Thyroid gland (tissue), 4 donors: ENCODE measurements at regions not wholly inside any gene's neighbourhood (a gene's known extent, or its start where the extent isn't known, plus 50 kb on each side); places are given as distances from the start of the nearest gene placed in this dataset.

ENCODE experiments used
- DNase-seq, 2 donors: peaks; one replicate each; pipeline ENCODE4 v3.0.0-alpha.2; 2019
- H3K27ac ChIP-seq, 3 donors: fragments of 200-600 bp; sonication (generic); 1 replicate in 2 of 3; 2 replicates in 1 of 3; pipeline ENCODE4 v1.5.1; 2016 to 2019; ENCODE audit warnings: mild to moderate bottlenecking in 1 of 3, moderate library complexity in 1 of 3
- H3K27me3 ChIP-seq: fragments of 200-600 bp; sonication (generic); one replicate; pipeline ENCODE4 v1.5.1; 2019
- H3K36me3 ChIP-seq, 2 donors: fragments of 200-600 bp; sonication (generic); one replicate each; pipeline ENCODE4 v1.5.1; 2016 to 2019
- H3K4me1 ChIP-seq, 2 donors: fragments of 200-600 bp; sonication (generic); one replicate each; pipeline ENCODE4 v1.5.1; 2017 to 2019
- H3K4me3 ChIP-seq, 3 donors: fragments of 200-600 bp; sonication (generic); replicated peaks in 1 of 3; 1 replicate in 2 of 3; 2 replicates in 1 of 3; pipeline ENCODE4 v1.5.1; 2016; ENCODE audit warnings: mild to moderate bottlenecking in 1 of 3
- H3K9me3 ChIP-seq: fragments of 200-600 bp; sonication (generic); one replicate; pipeline ENCODE4 v1.5.1; 2017
- POLR2A ChIP-seq, 2 donors: fragments of 450-650 bp; IDR thresholded peaks; one replicate each; pipeline ENCODE4 v1.6.1; 2017; ENCODE audit warnings: antibody characterized with exemption in 2 of 2, mild to moderate bottlenecking in 2 of 2, moderate library complexity in 1 of 2
- WGBS, 2 donors: methylation state at CpG; one replicate each; pipeline ENCODE4 v1.1.5; 2017; 5-methylcytosine and 5-hydroxymethylcytosine counted together
- intact Hi-C: fragments of 100-400 bp; cut with DNase I; formaldehyde crosslinking; loops from one replicate; pipeline ENCODE4 v1.15.1; 2023
- TF ChIP-seq, protein P1 (sequence below), 6 experiments: fragments of 200-600 bp in 3 of 6; fragments of 450-650 bp in 3 of 6; sonication (generic) in 3 of 6; IDR thresholded peaks; one replicate each; pipeline ENCODE4 v1.5.1; 2016 to 2019; ENCODE audit warnings: antibody characterized with exemption in 6 of 6, mild to moderate bottlenecking in 2 of 6, inconsistent platforms in 1 of 6, moderate library complexity in 1 of 6

- H3K27ac ChIP-seq, result no peak overlapping the region
- H3K4me3 ChIP-seq, result no peak overlapping the region
- H3K27me3 ChIP-seq, result no peaks in the 10 kb centered on the region
- no peak for TF ChIP-seq POLR2A (IDR thresholded peaks at IDR 0.05)
- TF ChIP-seq, protein P1, sequence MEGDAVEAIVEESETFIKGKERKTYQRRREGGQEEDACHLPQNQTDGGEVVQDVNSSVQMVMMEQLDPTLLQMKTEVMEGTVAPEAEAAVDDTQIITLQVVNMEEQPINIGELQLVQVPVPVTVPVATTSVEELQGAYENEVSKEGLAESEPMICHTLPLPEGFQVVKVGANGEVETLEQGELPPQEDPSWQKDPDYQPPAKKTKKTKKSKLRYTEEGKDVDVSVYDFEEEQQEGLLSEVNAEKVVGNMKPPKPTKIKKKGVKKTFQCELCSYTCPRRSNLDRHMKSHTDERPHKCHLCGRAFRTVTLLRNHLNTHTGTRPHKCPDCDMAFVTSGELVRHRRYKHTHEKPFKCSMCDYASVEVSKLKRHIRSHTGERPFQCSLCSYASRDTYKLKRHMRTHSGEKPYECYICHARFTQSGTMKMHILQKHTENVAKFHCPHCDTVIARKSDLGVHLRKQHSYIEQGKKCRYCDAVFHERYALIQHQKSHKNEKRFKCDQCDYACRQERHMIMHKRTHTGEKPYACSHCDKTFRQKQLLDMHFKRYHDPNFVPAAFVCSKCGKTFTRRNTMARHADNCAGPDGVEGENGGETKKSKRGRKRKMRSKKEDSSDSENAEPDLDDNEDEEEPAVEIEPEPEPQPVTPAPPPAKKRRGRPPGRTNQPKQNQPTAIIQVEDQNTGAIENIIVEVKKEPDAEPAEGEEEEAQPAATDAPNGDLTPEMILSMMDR (IDR thresholded peaks at IDR 0.05), result no peak
- WGBS, 2 donors, result 74 to 85% methylated on average over 7 to 8 of the region's 8 CpGs
- DNase-seq, result no peak
- H3K36me3 ChIP-seq, result no peaks in the 10 kb centered on the region
- no peaks in the 10 kb centered on the region for H3K9me3 ChIP-seq
- no peaks in the 10 kb centered on the region for H3K4me1 ChIP-seq
- intact Hi-C loops, result no loop called here
Observed at GRCh38 chr18:78129260-78129659, 850.4 kb upstream of the SALL3 start.

- Histone ChIP-seq H3K9me3 (no peaks in the 10 kb centered on the region), H3K4me3 (no peak overlapping the region), H3K27ac (no peak overlapping the region), H3K36me3 (no peaks in the 10 kb centered on the region), H3K27me3 (no peaks in the 10 kb centered on the region), H3K4me1 (no peaks in the 10 kb centered on the region)
- intact Hi-C loops, result no loop called here
- 55 to 56% methylated on average over 12 of the region's 12 CpGs for WGBS, 2 donors
- TF ChIP-seq, protein P1 (IDR thresholded peaks at IDR 0.05), result no peak
- TF ChIP-seq POLR2A (IDR thresholded peaks at IDR 0.05), result no peak
- DNase-seq, result no peak
Observed at GRCh38 chr18:78130232-78131195, 849.1 kb upstream of the SALL3 start.

- no peak for DNase-seq
- WGBS, 2 donors, result 86 to 89% methylated on average over 7 of the region's 7 CpGs
- intact Hi-C loops, result no loop called here
Observed at GRCh38 chr18:78133729-78134128, 845.9 kb upstream of the SALL3 start.

DNA sequence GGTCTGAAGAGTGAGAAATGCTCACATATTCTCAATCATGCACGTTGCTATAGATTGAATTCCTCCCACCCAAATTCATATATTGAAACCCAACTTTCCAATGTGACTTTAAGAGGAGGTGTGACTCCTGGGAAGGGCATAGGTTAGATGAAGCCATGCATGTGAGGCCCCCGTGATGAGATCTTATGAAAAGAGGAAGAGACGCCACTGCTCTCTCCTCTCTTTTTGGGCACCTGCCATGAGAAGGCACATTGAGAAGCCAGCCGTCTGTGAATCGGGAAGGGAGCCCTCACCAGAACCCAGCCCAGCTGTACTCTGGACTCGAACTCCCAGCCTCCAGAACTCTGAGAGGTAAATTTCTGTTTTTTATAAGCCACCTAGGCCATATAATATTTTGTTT, 842.6 kb upstream of the SALL3 start:
- Histone ChIP-seq H3K27ac (no peak overlapping the region), H3K9me3 (no peaks in the 10 kb centered on the region), H3K27me3 (no peaks in the 10 kb centered on the region), H3K36me3 (no peaks in the 10 kb centered on the region), H3K4me1 (no peaks in the 10 kb centered on the region), H3K4me3 (no peak overlapping the region)
- 76 to 81% methylated on average over 6 of the region's 6 CpGs for WGBS, 2 donors
- intact Hi-C loops, result no loop called here
- no peak for DNase-seq
- no peak for TF ChIP-seq POLR2A (IDR thresholded peaks at IDR 0.05)
- TF ChIP-seq, protein P1 (IDR thresholded peaks at IDR 0.05), result no peak

More at GRCh38 chr18:78133729-78134128, 845.9 kb upstream of the SALL3 start:
- Histone ChIP-seq H3K27ac (no peak overlapping the region), H3K4me3 (no peak overlapping the region), H3K9me3 (no peaks in the 10 kb centered on the region), H3K27me3 (no peaks in the 10 kb centered on the region), H3K36me3 (no peaks in the 10 kb centered on the region), H3K4me1 (no peaks in the 10 kb centered on the region)
- TF ChIP-seq POLR2A (IDR thresholded peaks at IDR 0.05), result no peak
- TF ChIP-seq, protein P1 (IDR thresholded peaks at IDR 0.05), result no peak

DNA sequence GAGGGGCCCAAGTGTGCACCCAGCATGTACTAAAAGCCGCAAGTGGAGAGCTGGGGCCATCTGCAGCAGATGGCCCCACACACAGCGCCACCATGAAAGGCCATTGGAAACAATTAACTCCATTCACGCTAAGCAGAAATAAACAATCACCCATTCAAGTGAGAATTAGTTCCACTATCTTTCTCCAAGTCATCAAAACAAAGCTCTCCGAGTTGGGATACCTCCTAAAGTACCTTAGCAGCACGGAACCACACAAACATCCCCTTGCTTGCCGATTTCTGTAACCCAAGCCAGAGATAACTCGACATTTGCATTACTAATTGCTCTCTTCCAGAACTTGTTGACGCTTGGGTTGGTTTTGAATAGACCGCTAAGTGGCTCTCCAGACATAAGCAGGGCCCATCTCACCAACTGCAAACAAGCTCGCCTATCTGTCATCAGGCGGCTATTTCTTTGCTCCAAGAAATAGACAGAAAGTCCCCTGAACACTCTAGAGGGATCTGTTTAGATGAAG, 840.6 kb upstream of the SALL3 start:
- Histone ChIP-seq H3K4me1 (peaks cover 0 to 1% of the 10 kb centered on the region in 2 donors), H3K4me3 (no peak overlapping the region), H3K27me3 (no peaks in the 10 kb centered on the region), H3K36me3 (no peaks in the 10 kb centered on the region), H3K27ac (no peak overlapping the region), H3K9me3 (no peaks in the 10 kb centered on the region)
- intact Hi-C loops, result no loop called here
- 23 to 28% methylated on average over 11 of the region's 11 CpGs for WGBS, 2 donors
- peak in 1 of 2 donors; percentile 17 for DNase-seq
- no peak for TF ChIP-seq POLR2A (IDR thresholded peaks at IDR 0.05)
- TF ChIP-seq, protein P1 (IDR thresholded peaks at IDR 0.05), result no peak
